IMR-90 (cell line): ENCODE measurements at regions not wholly inside any gene's neighbourhood (a gene's known extent, or its start where the extent isn't known, plus 50 kb on each side); places are given as distances from the start of the nearest gene placed in this dataset.

Source experiments
- BHLHE40 ChIP-seq: fragments of 150-350 bp; IDR thresholded peaks from 2 replicates; pipeline ENCODE4 v1.6.1; 2016; ENCODE audit warnings: mild to moderate bottlenecking, low read depth, low read length
- POLR2A ChIP-seq: IDR thresholded peaks from 2 replicates; pipeline ENCODE4 v1.6.1; 2012; ENCODE audit warnings: mild to moderate bottlenecking, low read depth, low read length
- TF ChIP-seq, protein P1 (sequence below): conservative IDR thresholded peaks from 2 replicates; pipeline ENCODE4 v1.5.1; 2012; ENCODE audit warnings: mild to moderate bottlenecking, low read depth, low read length, improper control_type of control experiment
- TF ChIP-seq, protein P2 (sequence below): fragments of 150-350 bp; IDR thresholded peaks from 2 replicates; pipeline ENCODE4 v1.6.1; 2017; ENCODE audit warnings: mild to moderate bottlenecking, antibody characterized with exemption, low read length, low read depth

DNA sequence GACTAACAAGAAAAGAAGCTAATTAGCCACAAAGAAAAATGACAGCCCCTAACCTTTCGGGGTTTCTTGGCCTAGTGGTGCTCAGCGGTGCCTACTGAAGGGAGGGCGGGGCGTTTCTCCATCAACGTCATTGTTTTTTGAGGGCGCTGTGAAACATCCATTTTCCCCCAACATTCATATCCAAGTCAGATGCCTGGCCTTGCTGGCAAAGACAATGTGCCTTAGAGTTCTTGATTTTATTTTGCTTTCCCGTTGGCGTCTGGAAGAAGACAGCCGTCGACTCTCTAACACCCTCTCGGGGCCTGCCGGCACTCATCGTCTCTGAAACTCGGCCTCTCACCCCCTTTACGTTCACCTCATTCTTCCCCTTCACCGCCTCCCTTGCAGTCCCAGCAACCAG is 154.5 kb downstream of the PHETA1 start:
- TF ChIP-seq, protein P1, sequence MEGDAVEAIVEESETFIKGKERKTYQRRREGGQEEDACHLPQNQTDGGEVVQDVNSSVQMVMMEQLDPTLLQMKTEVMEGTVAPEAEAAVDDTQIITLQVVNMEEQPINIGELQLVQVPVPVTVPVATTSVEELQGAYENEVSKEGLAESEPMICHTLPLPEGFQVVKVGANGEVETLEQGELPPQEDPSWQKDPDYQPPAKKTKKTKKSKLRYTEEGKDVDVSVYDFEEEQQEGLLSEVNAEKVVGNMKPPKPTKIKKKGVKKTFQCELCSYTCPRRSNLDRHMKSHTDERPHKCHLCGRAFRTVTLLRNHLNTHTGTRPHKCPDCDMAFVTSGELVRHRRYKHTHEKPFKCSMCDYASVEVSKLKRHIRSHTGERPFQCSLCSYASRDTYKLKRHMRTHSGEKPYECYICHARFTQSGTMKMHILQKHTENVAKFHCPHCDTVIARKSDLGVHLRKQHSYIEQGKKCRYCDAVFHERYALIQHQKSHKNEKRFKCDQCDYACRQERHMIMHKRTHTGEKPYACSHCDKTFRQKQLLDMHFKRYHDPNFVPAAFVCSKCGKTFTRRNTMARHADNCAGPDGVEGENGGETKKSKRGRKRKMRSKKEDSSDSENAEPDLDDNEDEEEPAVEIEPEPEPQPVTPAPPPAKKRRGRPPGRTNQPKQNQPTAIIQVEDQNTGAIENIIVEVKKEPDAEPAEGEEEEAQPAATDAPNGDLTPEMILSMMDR, result no peak
- no peak for TF ChIP-seq POLR2A
- TF ChIP-seq, protein P2, sequence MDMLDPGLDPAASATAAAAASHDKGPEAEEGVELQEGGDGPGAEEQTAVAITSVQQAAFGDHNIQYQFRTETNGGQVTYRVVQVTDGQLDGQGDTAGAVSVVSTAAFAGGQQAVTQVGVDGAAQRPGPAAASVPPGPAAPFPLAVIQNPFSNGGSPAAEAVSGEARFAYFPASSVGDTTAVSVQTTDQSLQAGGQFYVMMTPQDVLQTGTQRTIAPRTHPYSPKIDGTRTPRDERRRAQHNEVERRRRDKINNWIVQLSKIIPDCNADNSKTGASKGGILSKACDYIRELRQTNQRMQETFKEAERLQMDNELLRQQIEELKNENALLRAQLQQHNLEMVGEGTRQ, result no peak
- no peak for TF ChIP-seq BHLHE40
